ENCODE measurements at regions not wholly inside any gene's neighbourhood (a gene's known extent, or its start where the extent isn't known, plus 50 kb on each side); places are given as distances from the start of the nearest gene placed in this dataset.

- H3K9me3 Mint-ChIP-seq = no peaks in the 10 kb centered on the region
- no peaks in the 10 kb centered on the region for H3K27me3 ChIP-seq (ENCODE audit: control insufficient read depth in 1 of 2, insufficient read depth in 2 of 2, low read length in 2 of 2)
- H3K4me3 Mint-ChIP-seq = no peak overlapping the region
- POLR2A ChIA-PET = interaction anchor here (0.6 kb wide), 1 partner anchor 13 kb away, joined by 3 read pairs; no protein-coding TSS in a partner anchor
- intact Hi-C loops (cut with DNase I, micrococcal nuclease) = no loop called here
- no peaks in the 10 kb centered on the region for H3K36me3 ChIP-seq (ENCODE audit: insufficient read depth, low read length)
- no peaks in the 10 kb centered on the region for H3K4me1 Mint-ChIP-seq (ENCODE audit: low read depth)
- H3K36me3 Mint-ChIP-seq (ENCODE audit: low read depth) = no peaks in the 10 kb centered on the region
- no peaks in the 10 kb centered on the region for H3K27me3 Mint-ChIP-seq
- H3K4me3 ChIP-seq (ENCODE audit: low read length) = no peak overlapping the region
- TF ChIP-seq CTCF (IDR thresholded peaks at IDR 0.05) = no peak
- no peak for DNase-seq
- CTCF ChIA-PET = no interaction called here
- ATAC-seq (ENCODE audit: poor library complexity) = no peak
- H3K27ac ChIP-seq (ENCODE audit: low read depth in 1 of 2, low read length in 2 of 2) = no peak overlapping the region
- H3K27ac Mint-ChIP-seq = no peak overlapping the region
- H3K4me1 ChIP-seq (ENCODE audit: insufficient read depth, low read length) = no peaks in the 10 kb centered on the region
- no peaks in the 10 kb centered on the region for H3K9me3 ChIP-seq (ENCODE audit: control insufficient read depth in 1 of 2, insufficient read depth in 1 of 2, low read length in 2 of 2)
These were observed 456.7 kb downstream of the GLUD2 start for GRCh38 chrX:121504153-121504552.

- Mint-ChIP-seq H3K9me3 (no peaks in the 10 kb centered on the region), H3K27ac (no peak overlapping the region), H3K4me3 (no peak overlapping the region), H3K36me3 (ENCODE audit: low read depth) (no peaks in the 10 kb centered on the region), H3K4me1 (ENCODE audit: low read depth) (no peaks in the 10 kb centered on the region), H3K27me3 (no peaks in the 10 kb centered on the region)
- no peaks in the 10 kb centered on the region for H3K9me3 ChIP-seq (ENCODE audit: control insufficient read depth in 1 of 2, insufficient read depth in 1 of 2, low read length in 2 of 2)
- intact Hi-C loops (cut with DNase I, micrococcal nuclease) = no loop called here
- ChIA-PET CTCF (no interaction called here), POLR2A (no interaction called here)
- H3K36me3 ChIP-seq (ENCODE audit: insufficient read depth, low read length) = no peaks in the 10 kb centered on the region
- H3K27ac ChIP-seq (ENCODE audit: low read depth in 1 of 2, low read length in 2 of 2) = no peak overlapping the region
- ATAC-seq (ENCODE audit: poor library complexity) = no peak
- no peak for TF ChIP-seq CTCF (IDR thresholded peaks at IDR 0.05)
- no peaks in the 10 kb centered on the region for H3K4me1 ChIP-seq (ENCODE audit: insufficient read depth, low read length)
- H3K4me3 ChIP-seq (ENCODE audit: low read length) = no peak overlapping the region
- H3K27me3 ChIP-seq (ENCODE audit: control insufficient read depth in 1 of 2, insufficient read depth in 2 of 2, low read length in 2 of 2) = no peaks in the 10 kb centered on the region
- DNase-seq = no peak
These were observed 498.9 kb downstream of the GLUD2 start for GRCh38 chrX:121546317-121546716.

GRCh38 chrX:121558886-121559285, 511.5 kb downstream of the GLUD2 start:
- no peaks in the 10 kb centered on the region for H3K9me3 Mint-ChIP-seq
- POLR2A ChIA-PET = no interaction called here
- DNase-seq (no peak), ATAC-seq (ENCODE audit: poor library complexity) (no peak)
- no peaks in the 10 kb centered on the region for H3K36me3 Mint-ChIP-seq (ENCODE audit: low read depth)
- H3K9me3 ChIP-seq (ENCODE audit: control insufficient read depth in 1 of 2, insufficient read depth in 1 of 2, low read length in 2 of 2) = no peaks in the 10 kb centered on the region
- H3K27me3 ChIP-seq (ENCODE audit: control insufficient read depth in 1 of 2, insufficient read depth in 2 of 2, low read length in 2 of 2) = no peaks in the 10 kb centered on the region
- no peaks in the 10 kb centered on the region for H3K4me1 Mint-ChIP-seq (ENCODE audit: low read depth)
- H3K27ac Mint-ChIP-seq = no peak overlapping the region
- TF ChIP-seq CTCF (IDR thresholded peaks at IDR 0.05) = no peak
- H3K36me3 ChIP-seq (ENCODE audit: insufficient read depth, low read length) = no peaks in the 10 kb centered on the region
- no peak overlapping the region for H3K4me3 Mint-ChIP-seq
- H3K4me1 ChIP-seq (ENCODE audit: insufficient read depth, low read length) = no peaks in the 10 kb centered on the region
- CTCF ChIA-PET = no interaction called here
- no peak overlapping the region for H3K4me3 ChIP-seq (ENCODE audit: low read length)
- H3K27ac ChIP-seq (ENCODE audit: low read depth in 1 of 2, low read length in 2 of 2) = no peak overlapping the region
- intact Hi-C loops (cut with DNase I, micrococcal nuclease) = no loop called here
- H3K27me3 Mint-ChIP-seq = no peaks in the 10 kb centered on the region
